ENCODE measurements at regions not wholly inside any gene's neighbourhood (a gene's known extent, or its start where the extent isn't known, plus 50 kb on each side); places are given as distances from the start of the nearest gene placed in this dataset.

- in situ Hi-C loops (cut with MboI; ENCODE audit: low pct_ligation_motif_present in 1 of 4, low pct_unique_long_range_greater_than_20kb in 1 of 4, low sequenced_read_pairs in 3 of 4) (no loop called here), intact Hi-C loops (cut with DNase I; ENCODE audit: low total_unique reads) (loop anchor here (5.0 kb wide), 1 partner anchor 1652 kb away; no protein-coding TSS in a partner anchor)
- H3K9me3 ChIP-seq, result no peaks in the 10 kb centered on the region
- peaks cover 0 to 25% (median 22%) of the 10 kb centered on the region in 4 donors for H3K4me1 ChIP-seq
- no peak overlapping the region for H3K4me3 ChIP-seq
- no peak for TF ChIP-seq POLR2A (IDR thresholded peaks at IDR 0.05)
- no peak for TF ChIP-seq EP300 (IDR thresholded peaks at IDR 0.05; ENCODE audit: low read depth)
- no peak for TF ChIP-seq CTCF (IDR thresholded peaks at IDR 0.05)
- TF ChIP-seq POLR2AphosphoS5 (IDR thresholded peaks at IDR 0.05), result no peak
- no peaks in the 10 kb centered on the region for H3K36me3 ChIP-seq
- no peak for DNase-seq
- no peak overlapping the region for H3K27ac ChIP-seq
- 81 to 90% methylated on average over 12 to 13 of the region's 13 CpGs for WGBS, 2 donors (ENCODE audit: low coverage in 1 of 2)
- no peaks in the 10 kb centered on the region for H3K27me3 ChIP-seq
Measured at GRCh38 chr12:116659771-116660481, 77.9 kb downstream of the SPRING1 start.

GRCh38 chr12:116657921-116658495 is 79.9 kb downstream of the SPRING1 start:
- Histone ChIP-seq H3K9me3 (no peaks in the 10 kb centered on the region), H3K36me3 (no peaks in the 10 kb centered on the region), H3K4me1 (peaks cover 0 to 23% (median 21%) of the 10 kb centered on the region in 4 donors), H3K27me3 (no peaks in the 10 kb centered on the region), H3K4me3 (peak overlapping the region in 2 of 4 donors; percentile 6 to 17), H3K27ac (peak overlapping the region; percentile 3 to 61 (median 46))
- intact Hi-C loops (cut with DNase I; ENCODE audit: low total_unique reads) (no loop called here), in situ Hi-C loops (cut with MboI; ENCODE audit: low pct_ligation_motif_present in 1 of 4, low pct_unique_long_range_greater_than_20kb in 1 of 4, low sequenced_read_pairs in 3 of 4) (no loop called here)
- DNase-seq, result no peak
- no peak for TF ChIP-seq POLR2AphosphoS5 (IDR thresholded peaks at IDR 0.05)
- TF ChIP-seq CTCF (IDR thresholded peaks at IDR 0.05), result no peak
- no peak for TF ChIP-seq EP300 (IDR thresholded peaks at IDR 0.05; ENCODE audit: low read depth)
- TF ChIP-seq POLR2A (IDR thresholded peaks at IDR 0.05), result no peak
- 35 to 88% methylated on average over 2 to 11 of the region's 11 CpGs for WGBS, 2 donors (ENCODE audit: low coverage in 1 of 2)

- 83% methylated on average over 5 of the region's 5 CpGs; no CpG with 5 or more reads in 1 of the 2 donors for WGBS, 2 donors (ENCODE audit: low coverage in 1 of 2)
- in situ Hi-C loops (cut with MboI; ENCODE audit: low pct_ligation_motif_present in 1 of 4, low pct_unique_long_range_greater_than_20kb in 1 of 4, low sequenced_read_pairs in 3 of 4), result no loop called here
- H3K4me1 ChIP-seq, result peaks cover 0 to 13% (median 11%) of the 10 kb centered on the region in 4 donors
- intact Hi-C loops (cut with DNase I; ENCODE audit: low total_unique reads), result no loop called here
- H3K4me3 ChIP-seq, result no peak overlapping the region
- H3K36me3 ChIP-seq, result no peaks in the 10 kb centered on the region
- no peak overlapping the region for H3K27ac ChIP-seq
- H3K9me3 ChIP-seq, result no peaks in the 10 kb centered on the region
- DNase-seq, result no peak
- TF ChIP-seq POLR2A (IDR thresholded peaks at IDR 0.05), result no peak
- TF ChIP-seq EP300 (IDR thresholded peaks at IDR 0.05; ENCODE audit: low read depth), result no peak
- TF ChIP-seq POLR2AphosphoS5 (IDR thresholded peaks at IDR 0.05), result no peak
- no peak for TF ChIP-seq CTCF (IDR thresholded peaks at IDR 0.05)
- H3K27me3 ChIP-seq, result no peaks in the 10 kb centered on the region
Measured at GRCh38 chr12:116656306-116656705, 81.6 kb downstream of the SPRING1 start.

- TF ChIP-seq POLR2AphosphoS5 (IDR thresholded peaks at IDR 0.05) (peak; percentile 50 to 91 (median 50)), POLR2A (IDR thresholded peaks at IDR 0.05) (no peak)
- Histone ChIP-seq H3K27me3 (no peaks in the 10 kb centered on the region), H3K27ac (no peak overlapping the region), H3K9me3 (no peaks in the 10 kb centered on the region), H3K36me3 (no peaks in the 10 kb centered on the region), H3K4me1 (peaks cover 0 to 13% (median 11%) of the 10 kb centered on the region in 4 donors), H3K4me3 (no peak overlapping the region)
- WGBS, 2 donors (ENCODE audit: low coverage in 1 of 2), result 77 to 84% methylated on average over 4 to 6 of the region's 6 CpGs
- no peak for DNase-seq
- in situ Hi-C loops (cut with MboI; ENCODE audit: low pct_ligation_motif_present in 1 of 4, low pct_unique_long_range_greater_than_20kb in 1 of 4, low sequenced_read_pairs in 3 of 4), result no loop called here
- intact Hi-C loops (cut with DNase I; ENCODE audit: low total_unique reads), result no loop called here
Measured at GRCh38 chr12:116654226-116654743, 83.6 kb downstream of the SPRING1 start.
